CD4-positive, alpha-beta T cell treated with Interleukin-17A for 1 hour (primary cell): ENCODE measurements at regions not wholly inside any gene's neighbourhood (a gene's known extent, or its start where the extent isn't known, plus 50 kb on each side); places are given as distances from the start of the nearest gene placed in this dataset.
"Not testable (repeated sequence)": the region's sequence is repeated elsewhere in the genome, so short reads cannot be mapped to it uniquely, and the experiment has no call there.

Experiments used
- DNase-seq: peaks from one replicate; pipeline ENCODE4 v3.0.0-alpha.2; 2020

DNA sequence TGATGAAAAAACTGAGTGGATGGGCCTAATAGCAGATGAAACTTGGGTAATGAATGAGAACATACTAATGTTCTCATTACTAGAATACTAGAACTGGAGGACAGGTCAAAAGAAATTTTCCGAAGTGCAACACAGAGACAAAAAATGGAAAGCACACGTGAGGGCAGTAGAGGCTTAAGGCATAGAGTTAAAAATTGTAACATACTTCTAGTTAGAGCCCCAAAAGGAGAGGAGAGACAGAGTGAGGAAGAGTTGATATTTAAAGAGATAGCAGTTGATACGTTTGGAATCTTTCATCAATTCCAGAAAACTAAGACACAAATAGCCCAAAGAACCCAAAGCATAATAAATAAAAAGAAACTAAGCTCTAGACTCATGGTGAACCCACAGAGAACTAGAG is 327.9 kb downstream of the SQOR start:
- DNase-seq: no peak

DNA sequence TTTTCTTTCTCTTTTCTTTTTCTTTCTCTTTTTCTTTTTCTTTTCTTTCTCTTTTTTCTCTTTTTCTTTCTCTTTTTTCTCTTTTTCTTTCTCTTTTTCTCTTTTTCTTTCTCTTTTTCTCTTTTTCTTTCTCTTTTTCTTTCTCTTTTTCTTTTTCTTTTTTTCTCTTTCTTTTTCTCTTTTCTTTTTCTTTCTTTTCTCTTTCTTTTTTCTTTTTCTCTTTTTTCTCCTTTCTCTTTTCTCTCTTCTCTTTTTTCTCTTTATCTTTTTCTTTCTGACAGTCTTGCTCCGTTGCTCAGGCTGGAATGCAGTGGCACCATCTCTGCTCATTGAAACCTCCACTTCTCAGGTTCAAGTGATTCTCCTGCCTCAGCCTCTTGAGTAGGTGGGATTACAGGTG is 335.7 kb downstream of the SQOR start:
- no peak for DNase-seq

GRCh38 chr15:45980366-45980765 is 345.5 kb downstream of the SQOR start:
- no peak for DNase-seq

- no peak for DNase-seq
Measured at GRCh38 chr15:45981625-45982024, 346.8 kb downstream of the SQOR start.

GRCh38 chr15:45991863-45992262 is 357.0 kb downstream of the SQOR start:
- no peak for DNase-seq

DNA sequence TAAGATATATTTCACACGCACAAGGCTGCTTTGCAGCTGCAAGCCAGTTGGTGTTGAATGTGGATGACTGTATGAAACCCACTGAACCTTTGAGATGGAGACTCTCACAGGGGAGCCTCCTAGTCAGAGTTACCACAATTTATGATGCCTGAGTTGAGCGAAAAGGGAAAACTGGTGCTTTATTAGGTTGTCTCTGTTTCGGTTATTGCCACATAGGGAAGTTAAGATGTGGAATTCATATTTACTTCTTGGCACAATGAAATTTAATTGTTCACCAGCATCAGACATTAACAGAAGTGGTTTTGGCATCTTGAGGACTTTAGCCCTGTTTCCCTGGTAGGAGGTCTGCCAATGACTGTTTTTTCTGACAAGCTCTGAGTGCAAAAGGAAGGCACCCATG is 358.2 kb downstream of the SQOR start:
- DNase-seq: no peak

- DNase-seq: no peak
Measured at GRCh38 chr15:45993508-45993907, 358.7 kb downstream of the SQOR start.

- no peak for DNase-seq
Measured at GRCh38 chr15:45995800-45996199, 361.0 kb downstream of the SQOR start.

DNA sequence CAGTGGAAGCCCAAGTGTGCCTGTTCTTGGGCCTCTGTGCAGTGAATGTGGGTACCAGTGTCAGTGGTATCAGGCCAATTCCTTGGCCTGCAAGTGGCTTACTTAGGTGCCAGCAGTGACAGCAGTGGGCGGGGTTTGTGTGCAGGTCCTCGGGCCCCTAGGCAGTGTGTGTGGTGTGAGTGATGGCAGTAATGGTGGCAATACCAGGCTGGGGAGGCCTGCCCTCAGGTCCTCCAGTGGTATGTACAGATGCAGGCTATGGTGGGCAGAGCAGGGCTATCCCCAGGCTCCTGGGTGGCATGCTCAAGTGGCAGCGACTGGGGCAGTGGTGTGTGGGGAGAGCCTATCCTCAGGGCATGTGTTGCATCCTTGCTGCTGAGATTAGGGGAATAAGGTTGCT is 379.7 kb downstream of the SQOR start:
- DNase-seq: no peak

- DNase-seq: no peak
Measured at GRCh38 chr15:46034755-46035154, 399.9 kb downstream of the SQOR start.

DNA sequence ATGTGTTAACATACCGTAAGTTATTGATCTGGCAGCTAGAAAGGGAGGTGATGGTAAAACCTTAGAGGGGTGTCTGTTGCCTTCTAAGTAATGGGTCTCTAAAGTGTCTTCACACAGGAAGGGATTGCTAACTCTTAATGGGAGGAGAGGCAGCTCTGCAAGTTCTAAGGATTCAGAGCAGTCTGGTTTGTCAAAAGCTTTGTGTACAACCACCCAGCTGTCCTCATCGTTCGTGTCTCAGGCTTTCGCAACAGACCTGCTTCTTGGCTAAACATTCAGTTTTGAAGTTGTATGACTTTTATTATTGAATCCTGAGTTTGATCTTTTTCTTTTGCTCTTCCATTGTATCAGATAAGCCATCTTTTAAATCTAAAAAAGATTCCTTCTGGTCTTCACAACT is 404.9 kb downstream of the SQOR start:
- no peak for DNase-seq

DNA sequence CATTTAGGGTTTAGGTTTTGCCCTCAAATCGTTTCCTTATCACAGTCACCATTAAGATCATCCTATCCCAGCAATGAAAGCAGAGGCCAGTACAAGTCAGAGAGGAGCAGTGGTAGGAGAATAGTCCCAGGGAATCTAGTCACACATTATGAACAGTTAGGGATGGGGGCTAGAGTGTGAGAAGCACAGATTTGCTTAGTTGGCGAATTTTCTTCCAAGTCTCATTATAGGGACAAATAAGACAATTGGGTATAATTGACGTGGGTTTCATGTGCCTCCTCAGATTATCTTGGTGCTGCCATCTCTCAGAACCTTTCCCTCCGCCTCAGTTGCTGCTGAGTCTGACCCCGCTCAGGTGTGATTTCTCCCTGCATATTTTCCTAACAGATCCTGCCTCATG is 407.1 kb downstream of the SQOR start:
- no peak for DNase-seq

DNA sequence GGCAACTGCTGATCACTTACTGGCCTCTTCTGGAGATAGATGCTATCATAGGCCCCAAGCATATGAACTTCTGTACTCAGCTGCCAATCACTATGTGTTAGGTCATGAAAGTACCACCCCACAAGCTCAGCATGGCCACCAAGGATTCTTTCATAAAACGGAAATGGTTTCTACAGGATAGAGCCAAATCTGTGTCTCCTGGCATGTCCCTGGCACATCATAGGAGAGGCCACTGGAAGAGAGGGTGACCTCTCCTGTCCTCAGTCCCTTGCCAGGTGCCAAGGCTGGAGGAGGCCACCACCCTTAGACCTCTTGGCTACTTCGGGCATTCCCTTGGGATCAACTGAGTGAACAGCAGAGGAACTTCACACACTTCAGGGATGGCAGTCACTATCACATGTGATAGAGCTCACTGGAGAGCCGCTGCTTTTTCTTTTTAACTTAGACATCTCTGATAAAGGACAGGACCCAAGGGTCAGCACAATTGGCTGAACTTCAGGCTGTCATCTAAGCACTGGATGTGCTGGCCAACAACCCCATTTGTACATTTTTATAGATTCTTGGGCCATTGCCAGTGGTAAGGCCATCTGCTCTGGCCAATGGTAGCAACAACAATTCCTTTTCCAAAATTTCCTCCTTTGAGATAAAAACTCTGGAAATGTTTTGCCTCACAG is 425.2 kb downstream of the SQOR start:
- no peak for DNase-seq

DNA sequence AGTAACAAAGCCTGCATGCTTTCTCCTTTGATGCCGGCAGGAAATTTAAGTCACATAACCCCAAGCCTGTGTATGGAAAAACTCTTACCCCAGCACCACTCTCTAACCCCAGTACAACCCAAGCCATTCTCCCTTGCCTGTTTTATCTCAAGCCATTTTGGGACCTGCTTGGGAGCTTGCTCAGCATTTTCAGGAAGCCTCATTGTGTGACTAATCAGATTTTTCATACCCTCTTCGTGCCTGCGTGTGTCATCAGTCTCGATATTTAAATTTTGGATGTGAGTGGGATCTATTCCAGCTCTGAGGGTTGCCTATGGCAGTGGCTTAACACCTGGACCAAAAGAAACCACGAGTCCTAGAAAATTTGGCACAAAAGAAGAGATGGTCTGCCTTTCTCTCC is 426.2 kb downstream of the SQOR start:
- DNase-seq: no peak

GRCh38 chr15:46077220-46077619 is 442.4 kb downstream of the SQOR start:
- DNase-seq: no peak

GRCh38 chr15:46079046-46079445 is 444.2 kb downstream of the SQOR start:
- no peak for DNase-seq

DNA sequence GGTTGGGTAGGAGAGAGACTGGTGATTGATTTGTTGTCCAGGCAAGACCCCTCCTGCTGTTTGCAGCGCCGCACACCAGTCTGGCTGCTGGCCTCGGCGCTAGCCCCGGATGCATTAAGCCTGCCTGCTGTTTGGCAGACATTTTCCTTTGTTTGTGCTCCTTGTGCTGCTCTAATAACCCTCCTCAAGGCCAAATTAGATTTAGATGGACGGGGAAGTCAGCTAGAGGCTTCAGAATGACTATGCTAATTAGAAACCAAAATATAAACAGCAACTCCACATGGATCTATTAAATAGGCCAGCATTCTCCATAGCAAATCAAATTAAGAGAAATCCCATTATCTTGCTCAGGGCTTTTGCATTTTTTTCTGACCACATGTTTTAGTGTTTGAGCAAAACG is 445.2 kb downstream of the SQOR start:
- DNase-seq: no peak

DNA sequence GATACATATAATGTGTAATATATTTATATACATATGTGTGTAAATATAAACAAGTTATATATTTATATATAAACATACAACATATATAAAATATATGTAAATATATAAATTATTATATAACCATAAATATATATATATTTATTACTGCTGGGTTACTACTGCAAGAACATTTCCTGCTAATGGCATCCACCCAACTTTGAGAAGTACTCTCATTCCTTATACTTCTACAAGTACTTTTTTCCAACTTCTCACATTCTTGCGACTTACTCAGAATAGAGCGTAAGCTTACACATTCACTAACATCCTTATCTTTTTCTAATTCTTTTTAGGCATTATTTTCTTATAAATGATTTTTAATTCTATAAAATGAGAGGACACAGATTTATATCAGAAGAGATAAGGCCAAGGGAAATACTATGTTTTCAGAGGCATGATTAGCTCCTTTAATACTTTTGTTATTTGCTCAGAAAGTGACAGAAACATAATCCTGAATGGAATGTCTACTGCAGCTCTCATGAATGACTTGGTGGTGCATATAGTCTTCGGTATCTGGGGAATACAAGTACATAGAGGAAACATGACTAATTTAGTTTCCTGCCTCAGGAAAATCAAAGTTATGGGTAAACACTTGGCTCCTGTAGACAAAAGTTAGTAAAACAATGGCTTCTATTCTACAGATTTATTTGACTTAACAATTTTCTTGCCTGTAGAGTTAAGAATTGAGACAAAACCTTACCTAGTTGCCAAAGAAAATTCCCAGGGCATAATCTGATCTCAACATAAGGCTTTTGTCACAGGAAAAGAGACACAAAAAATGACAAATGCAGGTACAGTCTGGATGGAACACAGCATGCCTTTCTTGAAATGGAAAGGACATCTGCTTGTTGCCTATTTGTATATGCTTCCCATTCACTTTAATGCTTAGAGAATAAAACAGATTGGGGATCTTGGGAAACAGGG is 453.9 kb downstream of the SQOR start:
- DNase-seq: no peak

- no peak for DNase-seq
Measured at GRCh38 chr15:46089467-46089935, 454.7 kb downstream of the SQOR start.

DNA sequence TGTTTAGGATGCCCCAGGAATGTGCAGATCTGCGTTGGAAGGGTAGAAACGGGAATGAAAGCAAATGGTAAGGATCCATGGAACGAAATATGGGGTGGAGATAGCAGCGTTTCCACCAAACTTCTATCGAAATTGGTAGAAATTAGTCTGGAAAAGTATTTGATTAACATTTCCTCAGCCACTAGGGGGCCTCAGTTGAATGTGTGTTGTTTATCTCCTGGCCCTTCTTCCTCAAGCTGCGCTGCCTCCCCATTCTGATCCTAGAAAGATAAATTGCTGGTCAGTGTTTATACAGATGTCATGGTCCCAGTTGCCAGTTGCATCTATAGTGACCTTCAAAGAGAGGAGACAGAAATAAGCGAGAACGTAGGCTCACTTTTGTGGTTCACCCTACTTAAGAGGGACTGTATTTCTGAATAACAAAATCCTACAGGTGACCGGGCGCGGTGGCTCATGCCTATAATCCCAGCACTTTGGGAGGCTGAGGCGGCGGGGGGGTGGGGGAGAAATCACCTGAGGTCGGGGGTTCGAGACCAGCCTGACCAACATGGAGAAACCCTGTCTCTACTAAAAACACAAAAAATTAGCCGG is 457.1 kb downstream of the SQOR start:
- DNase-seq: no peak

DNA sequence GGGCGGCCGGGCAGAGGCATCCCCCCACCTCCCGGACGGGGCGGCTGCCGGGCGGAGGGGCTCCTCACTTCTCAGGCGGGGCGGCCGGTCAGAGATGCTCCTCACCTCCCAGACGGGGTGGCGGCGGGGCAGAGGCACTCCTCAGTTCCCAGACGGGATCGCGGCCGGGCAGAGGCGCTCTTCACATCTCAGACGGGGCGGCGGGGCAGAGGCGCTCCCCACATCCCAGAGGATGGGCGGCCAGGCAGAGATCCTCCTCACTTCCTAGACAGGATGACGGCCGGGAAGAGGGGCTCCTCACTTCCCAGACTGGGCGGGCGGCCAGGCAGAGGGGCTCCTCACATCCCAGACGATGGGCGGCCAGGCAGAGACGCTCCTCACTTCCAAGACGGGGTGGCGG is 463.2 kb downstream of the SQOR start:
- DNase-seq: not testable (repeated sequence)

GRCh38 chr15:46110755-46111154 is 475.9 kb downstream of the SQOR start:
- no peak for DNase-seq

- DNase-seq: no peak
Measured at GRCh38 chr15:46111730-46112129, 476.9 kb downstream of the SQOR start.

DNA sequence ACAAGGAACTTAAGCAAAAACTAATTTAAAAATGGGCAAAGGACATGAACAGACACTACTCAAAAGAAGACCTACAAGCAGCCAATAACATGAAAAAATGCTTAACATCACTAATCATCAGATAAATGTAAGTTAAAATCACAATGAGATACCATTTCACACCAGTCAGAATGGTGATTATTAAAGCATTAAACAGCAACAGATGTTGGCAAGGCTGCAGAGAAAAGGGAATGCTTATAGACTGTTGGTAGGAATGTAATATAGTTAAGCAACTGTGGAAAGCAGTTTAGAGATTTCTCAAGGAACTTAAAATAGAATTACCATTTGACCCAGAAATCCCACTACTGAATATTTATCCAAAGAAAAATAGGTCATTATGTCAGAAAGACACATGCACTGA is 482.2 kb downstream of the SQOR start:
- no peak for DNase-seq
